Effector memory CD8-positive, alpha-beta T cell (primary cell): ENCODE measurements at regions not wholly inside any gene's neighbourhood (a gene's known extent, or its start where the extent isn't known, plus 50 kb on each side); places are given as distances from the start of the nearest gene placed in this dataset.
"Not testable (repeated sequence)": the region's sequence is repeated elsewhere in the genome, so short reads cannot be mapped to it uniquely, and the experiment has no call there.

Experiments
- ATAC-seq: fragments of 150-1000 bp; cut with Tn5 transposase; replicated peaks from 2 replicates; pipeline ENCODE4 v1.10.0; 2021; ENCODE audit warnings: mild to moderate bottlenecking, moderate library complexity
- DNase-seq, 3 experiments: peaks; one replicate each; pipeline ENCODE4 v3.0.0; 2021
- H3K27ac Mint-ChIP-seq, 2 donors: one replicate each; pipeline ENCODE4 v1.8.0; 2022; ENCODE audit warnings: mild to moderate bottlenecking in 2 of 2, mixed read lengths in 2 of 2, moderate library complexity in 2 of 2
- H3K27me3 Mint-ChIP-seq, 2 donors: one replicate each; pipeline ENCODE4 v1.8.0; 2022; ENCODE audit warnings: mixed read lengths in 2 of 2
- H3K36me3 Mint-ChIP-seq: one replicate; pipeline ENCODE4 v1.8.0; 2022; ENCODE audit warnings: mild to moderate bottlenecking, moderate library complexity, mixed read lengths; ENCODE audit not compliant: insufficient read depth
- H3K4me1 Mint-ChIP-seq, 2 donors: one replicate each; pipeline ENCODE4 v1.8.0; 2022; ENCODE audit warnings: low read depth in 2 of 2, mixed read lengths in 2 of 2
- H3K4me3 Mint-ChIP-seq, 2 donors: one replicate each; pipeline ENCODE4 v1.8.0; 2022; ENCODE audit warnings: mild to moderate bottlenecking in 2 of 2, mixed read lengths in 2 of 2, moderate library complexity in 2 of 2
- H3K9me3 Mint-ChIP-seq, 2 donors: one replicate each; pipeline ENCODE4 v1.8.0; 2022; ENCODE audit warnings: mixed read lengths in 2 of 2

GRCh38 chr18:70397259-70397925 lies 108.5 kb downstream of the SOCS6 start:
- ATAC-seq (no peak), DNase-seq (no peak)
- peaks cover 4 to 7% of the 10 kb centered on the region in 2 donors for H3K27me3 Mint-ChIP-seq
- no peak overlapping the region for H3K27ac Mint-ChIP-seq
- H3K36me3 Mint-ChIP-seq, result peaks cover 2% of the 10 kb centered on the region
- H3K4me3 Mint-ChIP-seq, result no peak overlapping the region
- H3K9me3 Mint-ChIP-seq, result no peaks in the 10 kb centered on the region
- no peaks in the 10 kb centered on the region for H3K4me1 Mint-ChIP-seq

- not testable (repeated sequence) for H3K4me3 Mint-ChIP-seq, ATAC-seq, H3K4me1 Mint-ChIP-seq, H3K36me3 Mint-ChIP-seq, DNase-seq, H3K27ac Mint-ChIP-seq, H3K9me3 Mint-ChIP-seq, H3K27me3 Mint-ChIP-seq
These were observed 106.9 kb downstream of the SOCS6 start for GRCh38 chr18:70395771-70396170.

DNA sequence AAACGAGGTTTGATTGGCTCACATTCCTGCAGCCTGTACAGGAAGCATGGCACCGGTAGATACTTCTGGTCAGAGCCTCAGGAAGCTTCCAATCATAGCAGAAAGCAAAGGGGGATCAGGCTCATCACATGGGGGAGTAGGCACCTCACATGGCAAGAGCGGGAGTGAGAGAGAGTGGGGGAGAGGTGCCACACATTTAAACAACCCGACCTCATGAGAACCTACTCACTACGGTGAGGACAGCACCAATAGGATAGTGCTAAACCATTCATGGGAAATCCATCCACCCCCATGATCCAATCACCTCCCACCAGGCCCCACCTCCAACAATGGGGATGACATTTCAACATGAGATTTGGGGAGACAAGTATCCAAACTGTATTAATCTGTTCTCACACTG lies 105.8 kb downstream of the SOCS6 start:
- ATAC-seq, result no peak
- H3K4me1 Mint-ChIP-seq, result no peaks in the 10 kb centered on the region
- no peak for DNase-seq
- H3K36me3 Mint-ChIP-seq, result peaks cover 2% of the 10 kb centered on the region
- no peak overlapping the region for H3K4me3 Mint-ChIP-seq
- no peaks in the 10 kb centered on the region for H3K9me3 Mint-ChIP-seq
- peaks cover 6 to 9% of the 10 kb centered on the region in 2 donors for H3K27me3 Mint-ChIP-seq
- H3K27ac Mint-ChIP-seq, result no peak overlapping the region

- Mint-ChIP-seq H3K27me3 (peaks cover 6 to 9% of the 10 kb centered on the region in 2 donors), H3K9me3 (no peaks in the 10 kb centered on the region), H3K4me3 (no peak overlapping the region), H3K36me3 (no peaks in the 10 kb centered on the region), H3K27ac (no peak overlapping the region), H3K4me1 (no peaks in the 10 kb centered on the region)
- ATAC-seq (no peak), DNase-seq (no peak)
These were observed 101.7 kb downstream of the SOCS6 start for GRCh38 chr18:70390371-70391090.

DNA sequence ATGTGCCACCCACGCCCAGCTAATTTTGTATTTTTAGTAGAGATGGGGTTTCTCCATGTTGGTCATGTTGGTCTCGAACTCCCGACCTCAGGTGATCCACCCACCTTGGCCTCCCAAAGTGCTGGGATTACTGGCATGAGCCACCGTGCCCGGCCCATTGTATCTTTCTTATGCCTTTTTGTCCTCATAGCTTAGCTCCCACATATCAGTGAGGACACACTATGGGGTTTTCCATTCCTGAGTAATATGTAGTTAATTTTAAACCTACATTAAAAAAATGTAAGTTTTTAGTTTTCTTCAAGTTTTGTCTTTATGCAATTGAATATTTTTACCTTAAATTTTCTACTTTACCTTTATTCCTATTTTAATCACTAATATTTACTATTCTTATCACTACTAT lies 100.2 kb downstream of the SOCS6 start:
- not testable (repeated sequence) for H3K36me3 Mint-ChIP-seq, H3K4me1 Mint-ChIP-seq, H3K27ac Mint-ChIP-seq, ATAC-seq, H3K9me3 Mint-ChIP-seq, H3K4me3 Mint-ChIP-seq, DNase-seq, H3K27me3 Mint-ChIP-seq

- Mint-ChIP-seq H3K27me3 (peaks cover 0 to 2% of the 10 kb centered on the region in 2 donors), H3K4me3 (no peak overlapping the region)
These were observed 98.2 kb downstream of the SOCS6 start for GRCh38 chr18:70387027-70387426.

GRCh38 chr18:70386582-70386981 lies 97.7 kb downstream of the SOCS6 start:
- no peak for ATAC-seq
- H3K4me1 Mint-ChIP-seq, result peaks cover 0 to 2% of the 10 kb centered on the region in 2 donors
- H3K36me3 Mint-ChIP-seq, result peaks cover 3% of the 10 kb centered on the region
- DNase-seq, result no peak
- H3K27me3 Mint-ChIP-seq, result peaks cover 0 to 5% of the 10 kb centered on the region in 2 donors
- H3K9me3 Mint-ChIP-seq, result no peaks in the 10 kb centered on the region
- H3K4me3 Mint-ChIP-seq, result no peak overlapping the region
- no peak overlapping the region for H3K27ac Mint-ChIP-seq

More at GRCh38 chr18:70387027-70387426, 98.2 kb downstream of the SOCS6 start:
- H3K9me3 Mint-ChIP-seq, result no peaks in the 10 kb centered on the region
- peaks cover 3% of the 10 kb centered on the region for H3K36me3 Mint-ChIP-seq
- DNase-seq, result no peak
- ATAC-seq, result no peak
- H3K27ac Mint-ChIP-seq, result no peak overlapping the region
- peaks cover 0 to 2% of the 10 kb centered on the region in 2 donors for H3K4me1 Mint-ChIP-seq

GRCh38 chr18:70385474-70385873 lies 96.6 kb downstream of the SOCS6 start:
- Mint-ChIP-seq H3K9me3 (no peaks in the 10 kb centered on the region), H3K27me3 (peaks cover 0 to 5% of the 10 kb centered on the region in 2 donors), H3K4me1 (peaks cover 0 to 2% of the 10 kb centered on the region in 2 donors), H3K27ac (no peak overlapping the region), H3K4me3 (no peak overlapping the region), H3K36me3 (peaks cover 3% of the 10 kb centered on the region)
- no peak for ATAC-seq
- DNase-seq, result no peak

DNA sequence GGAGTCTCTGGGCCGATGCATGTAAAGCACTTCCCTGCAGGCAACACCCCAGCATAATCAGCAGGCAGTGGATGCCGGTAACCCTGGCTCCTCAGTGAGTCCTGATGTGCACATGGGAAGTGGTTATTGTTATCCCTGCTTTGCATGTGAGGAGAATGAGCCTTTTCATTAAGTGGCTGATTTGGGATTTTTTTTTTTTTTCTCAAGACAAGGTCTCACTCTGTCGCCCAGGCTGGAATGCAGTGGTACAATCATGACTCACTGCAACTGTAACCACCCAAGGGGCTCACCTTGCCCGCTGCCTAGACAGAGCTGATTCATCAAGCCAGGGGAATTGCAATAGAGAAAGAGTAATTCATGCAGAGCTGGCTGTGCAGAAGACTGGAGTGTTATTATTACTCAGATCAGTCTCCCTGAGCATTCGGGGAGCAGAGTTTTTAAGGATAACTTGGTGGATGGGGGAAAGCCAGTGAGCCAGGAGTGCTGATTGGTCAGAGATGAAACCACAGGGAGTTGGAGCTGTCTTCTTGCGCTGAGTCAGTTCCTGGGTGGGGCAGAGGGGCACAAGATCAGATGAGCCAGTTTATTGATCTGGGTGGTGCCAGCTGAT lies 95.4 kb downstream of the SOCS6 start:
- Mint-ChIP-seq H3K9me3 (no peaks in the 10 kb centered on the region), H3K27me3 (peaks cover 0 to 5% of the 10 kb centered on the region in 2 donors), H3K4me3 (no peak overlapping the region), H3K27ac (no peak overlapping the region), H3K4me1 (peaks cover 0 to 2% of the 10 kb centered on the region in 2 donors), H3K36me3 (peaks cover 3% of the 10 kb centered on the region)
- no peak for ATAC-seq
- no peak for DNase-seq

GRCh38 chr18:70382992-70383717 lies 94.3 kb downstream of the SOCS6 start:
- Mint-ChIP-seq H3K4me3 (no peak overlapping the region), H3K9me3 (no peaks in the 10 kb centered on the region), H3K4me1 (peaks cover 0 to 2% of the 10 kb centered on the region in 2 donors), H3K36me3 (peaks cover 3% of the 10 kb centered on the region), H3K27me3 (peaks cover 0 to 5% of the 10 kb centered on the region in 2 donors), H3K27ac (no peak overlapping the region)
- DNase-seq, result no peak
- no peak for ATAC-seq

DNA sequence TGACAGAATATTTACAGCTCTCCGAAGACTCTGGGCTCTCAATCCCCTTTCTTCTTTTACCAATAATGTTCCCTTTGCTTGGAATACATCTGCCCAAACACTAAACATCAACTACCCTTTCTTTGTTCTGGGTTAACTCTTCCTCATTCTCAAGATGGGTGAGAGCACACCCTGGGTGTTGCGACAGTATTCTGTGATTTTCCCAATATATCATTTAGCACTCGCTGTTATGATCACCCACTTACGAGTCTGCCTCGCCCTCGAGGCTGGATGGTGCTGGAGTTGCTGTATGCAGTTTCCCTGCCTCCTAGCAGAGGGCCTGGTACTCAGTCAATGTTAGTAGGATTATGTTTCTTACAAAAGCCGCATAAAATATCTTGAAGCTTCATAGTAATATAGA lies 93.2 kb downstream of the SOCS6 start:
- no peak overlapping the region for H3K4me3 Mint-ChIP-seq
- H3K4me1 Mint-ChIP-seq, result peaks cover 0 to 2% of the 10 kb centered on the region in 2 donors
- no peak for ATAC-seq
- no peak overlapping the region for H3K27ac Mint-ChIP-seq
- H3K9me3 Mint-ChIP-seq, result no peaks in the 10 kb centered on the region
- H3K27me3 Mint-ChIP-seq, result peaks cover 0 to 5% of the 10 kb centered on the region in 2 donors
- H3K36me3 Mint-ChIP-seq, result peaks cover 3% of the 10 kb centered on the region
- DNase-seq, result no peak

GRCh38 chr18:70380915-70381896 lies 92.4 kb downstream of the SOCS6 start:
- no peak overlapping the region for H3K27ac Mint-ChIP-seq
- H3K36me3 Mint-ChIP-seq, result peaks cover 3% of the 10 kb centered on the region
- ATAC-seq (no peak), DNase-seq (no peak)
- no peak overlapping the region for H3K4me3 Mint-ChIP-seq
- peaks cover 0 to 5% of the 10 kb centered on the region in 2 donors for H3K27me3 Mint-ChIP-seq
- H3K4me1 Mint-ChIP-seq, result peaks cover 0 to 2% of the 10 kb centered on the region in 2 donors
- no peaks in the 10 kb centered on the region for H3K9me3 Mint-ChIP-seq
